IMR-90 (cell line): ENCODE measurements at regions not wholly inside any gene's neighbourhood (a gene's known extent, or its start where the extent isn't known, plus 50 kb on each side); places are given as distances from the start of the nearest gene placed in this dataset.

ENCODE experiments used
- ATAC-seq: fragments of 200-7000 bp; cut with Tn5 transposase; 2 replicates; pipeline ENCODE4 v1.9.1; 2020; ENCODE audit warnings: low read depth, mild to moderate bottlenecking, moderate library complexity
- BruUV-seq: library from RNA; stranded (reverse); fragments of 400-500 nt; replicated peaks from 2 replicates; lab custom pipeline; 2021; lab: Mats Ljungman, UMichigan
- CTCF ChIA-PET: fragments of 300-600 bp; formaldehyde crosslinking; extraction: SDS; loops from one replicate; lab custom pipeline; 2021; ENCODE audit warnings: antibody characterized with exemption; lab: Yijun Ruan, JAX
- POLR2A ChIA-PET: fragments of 300-600 bp; sonication (Branson Sonifier 250); formaldehyde crosslinking; loops from one replicate; lab custom pipeline; 2022; ENCODE audit warnings: antibody characterized with exemption; ENCODE audit not compliant: unreplicated experiment; lab: Charles Lee
- DNase-seq: peaks from one replicate; pipeline ENCODE4 v3.0.0; 2013
- H2AFZ ChIP-seq: replicated peaks from 2 replicates; pipeline ENCODE3; 2013; ENCODE audit warnings: low read length, mild to moderate bottlenecking; ENCODE audit not compliant: poor library complexity
- H2AK5ac ChIP-seq: 2 replicates; pipeline ENCODE4 v1.6.1; 2013; ENCODE audit warnings: low read depth, low read length, inconsistent platforms
- H2AK9ac ChIP-seq: replicated peaks from 2 replicates; pipeline ENCODE3; 2013; ENCODE audit warnings: mild to moderate bottlenecking, low read depth, low read length, moderate library complexity; ENCODE audit not compliant: poor library complexity
- H2BK120ac ChIP-seq: 2 replicates; pipeline ENCODE4 v1.6.1; 2013; ENCODE audit warnings: low read depth, low read length, inconsistent platforms
- H2BK15ac ChIP-seq: 3 replicates; pipeline ENCODE4 v1.6.1; 2013; ENCODE audit warnings: low read depth, low read length, inconsistent platforms
- H2BK20ac ChIP-seq: 2 replicates; pipeline ENCODE4 v1.6.1; 2013; ENCODE audit warnings: low read depth, mild to moderate bottlenecking, inconsistent platforms, low read length, moderate library complexity
- H2BK5ac ChIP-seq: 2 replicates; pipeline ENCODE4 v1.6.1; 2013; ENCODE audit warnings: mild to moderate bottlenecking, low read depth, low read length, inconsistent platforms; ENCODE audit not compliant: poor library complexity, severe bottlenecking
- H3K14ac ChIP-seq: replicated peaks from 2 replicates; pipeline ENCODE4 v1.6.1; 2013; ENCODE audit warnings: low read depth, low read length, inconsistent platforms
- H3K18ac ChIP-seq: 2 replicates; pipeline ENCODE4 v1.6.1; 2013; ENCODE audit warnings: low read depth, low read length, control low read depth
- H3K23ac ChIP-seq: 2 replicates; pipeline ENCODE4 v1.6.1; 2013; ENCODE audit warnings: low read depth, low read length, inconsistent platforms
- H3K27ac ChIP-seq: 2 replicates; pipeline ENCODE4 v1.5.1; 2013; ENCODE audit warnings: mild to moderate bottlenecking, control low read depth, low read length; ENCODE audit not compliant: insufficient read depth
- H3K27me3 ChIP-seq: 2 replicates; pipeline ENCODE4 v1.6.1; 2013; ENCODE audit warnings: low read length; ENCODE audit not compliant: control insufficient read depth, insufficient read depth
- H3K36me3 ChIP-seq: 2 replicates; pipeline ENCODE4 v1.6.1; 2013; ENCODE audit warnings: low read length, mixed read lengths; ENCODE audit not compliant: control insufficient read depth, insufficient read depth
- H3K4ac ChIP-seq: 2 replicates; pipeline ENCODE4 v1.6.1; 2013; ENCODE audit warnings: low read depth, low read length, inconsistent platforms
- H3K4me1 ChIP-seq: 2 replicates; pipeline ENCODE4 v1.6.1; 2013; ENCODE audit warnings: low read length, mixed read lengths; ENCODE audit not compliant: control insufficient read depth, insufficient read depth
- H3K4me2 ChIP-seq: 2 replicates; pipeline ENCODE4 v1.6.1; 2013; ENCODE audit warnings: low read depth, mild to moderate bottlenecking, control low read depth, low read length, moderate library complexity
- H3K4me3 ChIP-seq: 2 replicates; pipeline ENCODE4 v1.5.1; 2013; ENCODE audit warnings: low read depth, mild to moderate bottlenecking, control low read depth, low read length, moderate library complexity; ENCODE audit not compliant: insufficient read depth
- H3K56ac ChIP-seq: 2 replicates; pipeline ENCODE4 v1.6.1; 2013; ENCODE audit warnings: low read length, inconsistent platforms; ENCODE audit not compliant: insufficient read depth; ENCODE audit errors: extremely low read depth
- H3K79me1 ChIP-seq, 2 experiments: 2 replicates each; pipeline ENCODE4 v1.6.1; 2013; ENCODE audit warnings: low read length in 2 of 2, inconsistent platforms in 1 of 2, low read depth in 1 of 2
- H3K9ac ChIP-seq: 2 replicates; pipeline ENCODE4 v1.6.1; 2013; ENCODE audit warnings: low read depth, low read length, control low read depth
- H3K9me1 ChIP-seq: 2 replicates; pipeline ENCODE4 v1.6.1; 2013; ENCODE audit warnings: low read length, inconsistent platforms; ENCODE audit not compliant: insufficient read depth
- H3K9me3 ChIP-seq: 2 replicates; pipeline ENCODE4 v1.6.1; 2013; ENCODE audit warnings: low read length; ENCODE audit not compliant: control insufficient read depth, insufficient read depth
- H4K20me1 ChIP-seq: 2 replicates; pipeline ENCODE4 v1.6.1; 2013; ENCODE audit warnings: low read length, inconsistent platforms; ENCODE audit not compliant: insufficient read depth
- H4K5ac ChIP-seq: 2 replicates; pipeline ENCODE4 v1.6.1; 2013; ENCODE audit warnings: mild to moderate bottlenecking, low read depth, low read length, control low read depth
- H4K8ac ChIP-seq, 2 experiments: 2 replicates each; pipeline ENCODE4 v1.6.1; 2013; ENCODE audit warnings: low read depth in 2 of 2, low read length in 2 of 2, control low read depth in 1 of 2, inconsistent platforms in 1 of 2
- H4K91ac ChIP-seq: 2 replicates; pipeline ENCODE4 v1.6.1; 2013; ENCODE audit warnings: low read depth, low read length, inconsistent platforms; ENCODE audit not compliant: insufficient read depth
- MXI1 ChIP-seq: IDR thresholded peaks from 2 replicates; pipeline ENCODE4 v1.6.1; 2012; ENCODE audit warnings: low read depth, mild to moderate bottlenecking, low read length, moderate library complexity, borderline replicate concordance
- SMC3 ChIP-seq: fragments of 150-350 bp; IDR thresholded peaks from 2 replicates; pipeline ENCODE4 v1.6.1; 2016; ENCODE audit warnings: low read depth, mild to moderate bottlenecking, antibody characterized with exemption, low read length, moderate library complexity
- WGBS, 2 experiments: methylation state at CpG; one replicate each; pipeline versions ENCODE4 v1.1.5 to v1.1.7; 2013; ENCODE audit warnings: missing lambda C conversion rate in 2 of 2; ENCODE audit not compliant: insufficient read length in 1 of 2; ENCODE audit errors: extremely low coverage in 2 of 2; 5-methylcytosine and 5-hydroxymethylcytosine counted together
- dilution Hi-C: fragments of 300-500 bp; cut with HindIII; formaldehyde crosslinking; loops from one replicate; pipeline ENCODE4 v1.14.3; 2018; ENCODE audit warnings: low sequenced_read_pairs; ENCODE audit not compliant: unreplicated experiment
- in situ Hi-C: fragments of 300-500 bp; cut with MboI; formaldehyde crosslinking; loops from 3 replicates; pipeline ENCODE4 v1.14.3; 2019; ENCODE audit warnings: low sequenced_read_pairs, inconsistent platforms, mixed read lengths
- intact Hi-C: fragments of 100-400 bp; cut with micrococcal nuclease; formaldehyde crosslinking; loops from 2 replicates; pipeline ENCODE4 v1.10.0; 2022
- TF ChIP-seq, protein P1 (sequence below): conservative IDR thresholded peaks from 2 replicates; pipeline ENCODE4 v1.5.1; 2012; ENCODE audit warnings: mild to moderate bottlenecking, low read depth, low read length, improper control_type of control experiment

DNA sequence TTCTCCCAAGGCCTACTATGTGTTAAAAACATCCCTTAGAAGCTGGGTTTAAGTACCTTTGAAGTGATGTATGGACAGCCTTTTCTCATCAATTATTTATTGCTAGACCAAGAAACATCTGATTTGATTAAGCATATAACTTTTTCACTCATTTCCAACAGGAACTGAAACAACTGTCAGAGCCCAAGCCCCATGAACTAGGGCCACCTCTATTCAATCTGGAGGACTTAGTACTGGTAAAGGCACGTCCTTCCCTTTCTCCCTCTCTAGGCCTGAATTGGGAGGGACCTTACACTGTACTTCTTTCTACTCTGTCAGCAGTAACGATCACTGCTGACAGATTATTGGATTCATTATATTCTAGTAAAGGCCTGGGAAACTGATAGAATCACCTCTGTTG lies 612.0 kb upstream of the CDH8 start:
- Histone ChIP-seq H3K18ac (no peak overlapping the region), H3K4me1 (no peaks in the 10 kb centered on the region), H3K9me1 (no peaks in the 10 kb centered on the region), H4K91ac (no peak overlapping the region), H3K27me3 (no peaks in the 10 kb centered on the region), H3K79me1 (no peaks in the 10 kb centered on the region), H2BK15ac (no peak overlapping the region), H2AFZ (no peak overlapping the region), H3K4ac (no peak overlapping the region), H2BK20ac (no peak overlapping the region), H4K5ac (no peak overlapping the region), H4K8ac (no peak overlapping the region), H3K9ac (no peak overlapping the region), H3K27ac (no peak overlapping the region), H3K9me3 (peaks cover 17% of the 10 kb centered on the region), H3K4me3 (no peak overlapping the region), H3K14ac (no peak overlapping the region), H3K56ac (no peak overlapping the region), H2AK5ac (no peak overlapping the region), H3K23ac (no peak overlapping the region), H3K36me3 (no peaks in the 10 kb centered on the region), H2BK5ac (no peak overlapping the region), H3K4me2 (no peak overlapping the region), H4K20me1 (no peaks in the 10 kb centered on the region), H2AK9ac (no peak overlapping the region), H2BK120ac (no peak overlapping the region)
- ATAC-seq (no peak), DNase-seq (no peak)
- ChIA-PET CTCF (no interaction called here), POLR2A (no interaction called here)
- TF ChIP-seq, protein P1, sequence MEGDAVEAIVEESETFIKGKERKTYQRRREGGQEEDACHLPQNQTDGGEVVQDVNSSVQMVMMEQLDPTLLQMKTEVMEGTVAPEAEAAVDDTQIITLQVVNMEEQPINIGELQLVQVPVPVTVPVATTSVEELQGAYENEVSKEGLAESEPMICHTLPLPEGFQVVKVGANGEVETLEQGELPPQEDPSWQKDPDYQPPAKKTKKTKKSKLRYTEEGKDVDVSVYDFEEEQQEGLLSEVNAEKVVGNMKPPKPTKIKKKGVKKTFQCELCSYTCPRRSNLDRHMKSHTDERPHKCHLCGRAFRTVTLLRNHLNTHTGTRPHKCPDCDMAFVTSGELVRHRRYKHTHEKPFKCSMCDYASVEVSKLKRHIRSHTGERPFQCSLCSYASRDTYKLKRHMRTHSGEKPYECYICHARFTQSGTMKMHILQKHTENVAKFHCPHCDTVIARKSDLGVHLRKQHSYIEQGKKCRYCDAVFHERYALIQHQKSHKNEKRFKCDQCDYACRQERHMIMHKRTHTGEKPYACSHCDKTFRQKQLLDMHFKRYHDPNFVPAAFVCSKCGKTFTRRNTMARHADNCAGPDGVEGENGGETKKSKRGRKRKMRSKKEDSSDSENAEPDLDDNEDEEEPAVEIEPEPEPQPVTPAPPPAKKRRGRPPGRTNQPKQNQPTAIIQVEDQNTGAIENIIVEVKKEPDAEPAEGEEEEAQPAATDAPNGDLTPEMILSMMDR = no peak
- no peak for TF ChIP-seq MXI1
- TF ChIP-seq SMC3 = no peak
- WGBS, 2 experiments = no CpG with 5 or more reads among the region's 2 CpGs
- dilution Hi-C loops = no loop called here
- in situ Hi-C loops = no loop called here
- BruUV-seq = no TSS peak
- intact Hi-C loops = no loop called here
